GM18909 (cell line): ENCODE measurements at regions not wholly inside any gene's neighbourhood (a gene's known extent, or its start where the extent isn't known, plus 50 kb on each side); places are given as distances from the start of the nearest gene placed in this dataset.

Source experiments
- ATAC-seq: cut with Tn5 transposase; IDR thresholded peaks from one replicate; pipeline ENCODE4 v1.9.1; 2021; ENCODE audit warnings: mild to moderate bottlenecking; ENCODE audit not compliant: unreplicated experiment, poor library complexity

- ATAC-seq, result no peak
Observed at GRCh38 chr14:66137081-66137480, 349.1 kb upstream of the CCDC196 start.

GRCh38 chr14:66139432-66139831, 346.7 kb upstream of the CCDC196 start:
- ATAC-seq, result no peak

GRCh38 chr14:66140213-66140918, 345.8 kb upstream of the CCDC196 start:
- peak; percentile 76 for ATAC-seq

- ATAC-seq, result no peak
Observed at GRCh38 chr14:66140963-66141362, 345.2 kb upstream of the CCDC196 start.

DNA sequence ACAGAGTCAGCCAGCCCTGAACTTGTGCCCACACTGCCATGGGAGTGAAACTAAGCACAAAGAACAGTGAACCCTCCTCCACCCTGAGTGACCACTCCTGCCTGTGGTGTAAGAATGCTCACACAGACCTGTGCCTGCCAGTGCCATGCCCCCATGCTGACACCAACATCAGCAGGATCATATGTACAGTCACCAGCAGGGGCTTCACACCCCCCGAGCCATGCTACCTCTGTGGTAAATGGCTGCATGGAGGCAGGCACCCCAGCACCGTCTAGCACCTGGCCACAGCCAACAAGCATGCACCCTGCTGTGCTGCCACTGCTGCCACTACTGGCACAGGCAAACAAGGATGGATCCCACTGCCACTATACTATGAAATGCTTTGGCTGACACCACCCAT, 344.4 kb upstream of the CCDC196 start:
- ATAC-seq, result no peak

DNA sequence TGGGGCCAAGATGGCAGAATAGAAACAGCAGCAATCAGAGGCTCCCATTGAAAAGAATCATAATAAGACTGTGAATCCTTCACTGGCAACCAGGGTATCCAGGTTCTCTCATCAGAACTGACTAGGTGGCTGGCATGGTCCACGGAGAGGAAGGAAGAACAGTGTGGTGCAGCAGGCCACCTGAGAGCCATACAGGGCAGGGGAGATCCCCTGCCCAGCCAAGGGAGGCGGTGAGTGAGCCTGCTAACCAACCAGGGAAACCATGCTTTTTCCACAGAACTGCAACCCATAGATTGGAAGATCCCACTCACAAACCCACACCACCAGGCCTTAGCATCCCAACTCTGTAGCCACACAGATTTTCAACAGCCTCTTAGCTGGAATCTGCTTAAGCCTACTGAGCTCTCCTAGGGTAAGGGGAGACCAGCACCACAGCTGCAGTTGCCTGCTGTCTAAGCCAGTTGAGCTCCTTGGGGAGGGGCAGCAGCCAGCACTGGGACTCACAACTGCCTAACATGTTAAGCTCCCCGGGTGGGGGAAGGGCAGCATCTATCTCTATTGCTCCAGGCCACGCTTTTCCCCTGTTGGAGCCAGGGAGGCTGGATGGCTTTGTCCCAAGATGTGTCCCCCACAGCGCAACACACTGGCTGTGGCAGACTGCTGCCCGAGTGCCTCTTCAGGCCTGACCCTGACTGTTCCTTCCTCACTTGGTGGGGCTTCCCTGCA, 342.6 kb upstream of the CCDC196 start:
- ATAC-seq, result no peak

DNA sequence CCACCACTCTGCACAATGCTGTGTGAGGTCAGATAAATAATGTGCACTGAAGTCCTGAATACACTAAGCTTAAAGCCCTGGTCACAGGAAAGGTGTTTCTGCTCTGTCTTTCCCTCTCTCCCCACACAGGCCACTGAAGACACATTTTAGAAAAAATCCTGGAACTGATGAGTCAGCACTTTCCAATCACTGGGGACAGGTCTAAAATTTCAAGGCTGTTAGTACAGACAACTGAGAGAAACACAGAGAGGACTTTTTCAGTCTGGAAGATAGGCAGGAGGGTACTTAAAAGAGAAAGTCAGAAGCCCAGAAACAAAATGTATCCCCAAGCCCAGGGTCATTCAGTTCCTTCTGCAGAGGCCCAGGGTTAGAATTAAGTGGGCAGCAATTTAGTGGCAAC, 333.9 kb upstream of the CCDC196 start:
- ATAC-seq, result no peak

DNA sequence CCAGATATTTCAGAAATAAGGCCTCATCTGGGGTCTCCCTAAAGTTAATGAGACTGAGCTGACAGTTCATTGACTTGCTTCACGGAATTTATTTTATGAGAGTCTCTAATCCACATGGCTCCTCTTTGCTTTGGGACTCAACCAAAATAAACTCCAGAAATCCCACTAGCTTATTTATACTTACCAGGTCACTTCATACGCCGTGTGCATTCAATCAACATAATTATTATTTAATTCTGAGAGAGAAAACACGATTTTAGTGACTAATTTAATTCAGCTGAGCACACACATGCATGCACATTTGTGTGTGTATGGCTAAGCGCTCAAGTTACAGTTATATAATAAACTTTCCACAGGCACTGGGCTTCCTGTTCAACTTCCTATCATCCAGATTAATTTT, 333.4 kb upstream of the CCDC196 start:
- ATAC-seq, result no peak

GRCh38 chr14:66163023-66163422, 323.1 kb upstream of the CCDC196 start:
- no peak for ATAC-seq

DNA sequence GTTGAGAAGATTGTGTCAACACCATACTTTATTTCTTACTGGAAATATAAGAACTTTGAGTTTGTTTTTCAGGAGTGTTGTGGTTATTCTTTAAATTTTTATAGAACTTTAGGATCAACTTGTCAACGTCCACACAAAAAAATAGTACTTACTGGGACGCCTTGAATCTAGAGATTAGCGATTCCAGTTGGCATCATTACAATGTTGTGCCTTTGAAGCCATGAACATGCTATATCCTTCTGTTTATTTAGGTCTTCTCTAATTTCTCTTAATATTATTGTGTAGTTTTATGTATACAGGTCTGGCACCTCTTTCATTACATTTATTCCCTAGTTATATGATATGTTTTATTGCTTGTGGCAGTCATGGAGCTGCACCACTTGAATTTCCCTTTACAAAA, 320.8 kb upstream of the CCDC196 start:
- no peak for ATAC-seq

DNA sequence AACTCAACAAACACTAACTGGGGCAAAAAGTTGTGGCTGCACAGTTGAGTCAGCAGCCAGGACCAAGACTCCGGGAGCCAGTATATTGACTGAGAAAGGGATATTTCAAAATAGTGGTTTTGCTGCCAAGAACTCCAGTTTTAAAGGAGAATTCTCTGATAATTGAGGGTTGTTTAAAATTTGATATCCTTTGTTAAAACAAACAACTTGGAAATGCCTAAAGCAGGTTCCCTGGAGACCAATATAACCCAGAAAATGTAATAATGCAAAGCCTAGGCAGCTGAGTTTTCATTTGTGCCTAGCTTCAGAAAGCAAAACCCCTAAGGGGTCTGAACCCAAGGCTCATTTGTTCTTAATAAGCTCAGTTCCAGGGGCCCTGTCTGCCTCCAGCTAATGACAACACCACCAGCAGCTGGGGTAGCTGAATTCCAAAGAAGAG, 311.7 kb upstream of the CCDC196 start:
- ATAC-seq, result no peak

DNA sequence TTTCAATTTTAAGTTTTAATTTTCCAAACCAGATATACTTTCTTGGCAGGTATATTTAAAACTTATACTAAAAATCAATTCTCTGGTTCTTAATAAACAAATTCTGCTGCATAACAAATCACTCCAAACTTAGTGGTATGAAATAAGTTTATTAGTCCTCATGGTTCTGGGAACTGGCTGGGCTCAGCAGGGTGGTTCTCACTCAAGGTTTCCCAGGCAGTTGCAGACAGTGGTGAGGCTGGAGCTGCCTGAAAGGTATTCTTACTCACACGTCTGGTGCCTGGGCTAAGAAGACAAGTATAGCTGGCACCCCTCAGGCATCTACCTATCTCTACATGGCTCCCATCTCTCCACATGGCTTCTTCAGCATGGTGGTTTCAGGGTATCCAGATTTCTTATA, 308.2 kb upstream of the CCDC196 start:
- no peak for ATAC-seq

DNA sequence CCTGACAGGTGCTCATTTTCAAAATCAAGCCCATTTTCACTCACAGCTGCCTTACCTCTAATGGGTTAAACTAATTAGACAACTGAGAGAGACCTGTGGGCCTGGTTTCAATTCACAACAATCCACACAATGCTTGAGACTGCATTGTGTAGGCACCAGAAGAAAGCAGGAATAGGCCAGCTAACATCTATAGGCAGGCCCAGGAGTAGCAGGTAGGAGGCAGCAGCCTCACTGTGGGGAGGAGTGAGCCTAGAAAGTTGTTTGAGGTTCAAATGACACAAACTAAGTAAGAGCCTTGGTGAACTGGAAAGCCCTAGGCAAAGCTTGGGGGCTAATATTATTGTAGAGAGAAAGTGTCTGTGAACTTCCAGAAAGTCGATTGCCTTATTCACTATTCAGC, 289.5 kb upstream of the CCDC196 start:
- no peak for ATAC-seq

GRCh38 chr14:66197276-66197675, 288.9 kb upstream of the CCDC196 start:
- no peak for ATAC-seq

- ATAC-seq, result no peak
Observed at GRCh38 chr14:66206554-66206953, 279.6 kb upstream of the CCDC196 start.

- ATAC-seq, result no peak
Observed at GRCh38 chr14:66216763-66217162, 269.4 kb upstream of the CCDC196 start.

GRCh38 chr14:66219886-66220285, 266.3 kb upstream of the CCDC196 start:
- no peak for ATAC-seq

DNA sequence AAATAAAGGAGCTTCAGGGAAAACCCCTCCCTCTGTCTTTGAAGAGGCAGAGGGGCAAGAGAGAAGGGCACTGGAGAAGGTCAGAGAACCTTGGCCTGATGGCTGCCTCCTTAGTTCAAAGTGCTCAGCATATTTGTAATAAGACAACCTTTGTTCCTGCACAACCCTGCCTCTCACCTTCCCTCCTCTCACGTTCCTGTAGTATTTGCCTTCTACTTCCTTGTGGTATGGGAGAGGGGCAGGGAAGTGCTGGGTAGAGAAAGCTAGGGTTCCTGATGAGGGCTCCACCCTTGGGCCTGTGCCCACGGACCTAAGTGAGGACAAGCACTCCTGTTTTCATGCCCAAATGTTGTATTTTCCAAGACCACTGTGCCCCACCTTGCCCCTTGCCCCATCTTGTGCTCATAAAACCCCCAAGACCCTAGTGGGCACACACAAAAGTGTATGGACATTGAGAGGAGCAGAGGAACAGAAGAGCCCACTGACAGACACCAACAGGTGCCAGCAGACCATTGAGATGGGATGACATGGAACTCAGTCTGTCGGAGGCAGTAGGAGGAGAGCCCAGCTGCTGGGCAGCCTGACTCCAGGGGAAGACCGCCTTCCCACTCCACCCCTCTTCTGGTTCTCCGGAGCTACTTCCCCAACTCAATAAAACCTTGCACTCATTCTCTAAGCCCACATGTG, 261.5 kb upstream of the CCDC196 start:
- no peak for ATAC-seq

GRCh38 chr14:66225337-66225736, 260.8 kb upstream of the CCDC196 start:
- no peak for ATAC-seq

DNA sequence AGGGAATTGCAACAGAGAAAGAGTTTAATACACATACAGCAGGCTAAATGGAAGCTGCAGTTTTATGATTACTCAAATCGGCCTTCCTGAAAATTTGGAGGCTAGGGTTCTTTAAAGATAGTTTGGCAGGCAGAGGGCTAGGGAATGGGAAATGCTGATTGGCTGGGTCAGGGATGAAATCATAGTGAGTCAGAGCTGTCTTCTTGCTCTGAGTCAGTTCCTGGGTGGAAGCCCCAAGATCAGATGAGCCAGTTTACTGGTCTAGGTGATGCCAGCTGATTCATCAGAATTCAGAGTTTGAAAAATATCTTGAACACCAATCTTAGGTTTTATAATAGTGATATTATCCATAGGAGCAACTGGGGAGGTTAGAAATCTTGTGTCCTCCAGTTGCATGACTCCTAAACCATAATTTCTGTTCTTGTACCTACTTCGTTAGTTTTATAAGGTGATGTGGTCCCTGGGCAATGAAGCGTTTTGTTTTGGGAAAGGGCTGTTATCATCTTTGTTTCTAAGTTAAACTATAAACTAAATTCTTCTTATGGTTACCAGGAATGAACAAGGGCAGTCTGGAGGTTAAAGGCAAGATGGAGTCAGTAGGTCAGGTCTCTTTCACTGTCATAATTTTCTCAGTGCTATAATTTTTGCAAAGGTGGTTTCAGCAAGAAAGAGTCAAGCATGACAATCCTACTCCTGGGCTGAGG, 257.8 kb upstream of the CCDC196 start:
- ATAC-seq, result no peak

- ATAC-seq, result no peak
Observed at GRCh38 chr14:66231820-66232219, 254.4 kb upstream of the CCDC196 start.
